ENCODE measurements at regions not wholly inside any gene's neighbourhood (a gene's known extent, or its start where the extent isn't known, plus 50 kb on each side); places are given as distances from the start of the nearest gene placed in this dataset.

DNA sequence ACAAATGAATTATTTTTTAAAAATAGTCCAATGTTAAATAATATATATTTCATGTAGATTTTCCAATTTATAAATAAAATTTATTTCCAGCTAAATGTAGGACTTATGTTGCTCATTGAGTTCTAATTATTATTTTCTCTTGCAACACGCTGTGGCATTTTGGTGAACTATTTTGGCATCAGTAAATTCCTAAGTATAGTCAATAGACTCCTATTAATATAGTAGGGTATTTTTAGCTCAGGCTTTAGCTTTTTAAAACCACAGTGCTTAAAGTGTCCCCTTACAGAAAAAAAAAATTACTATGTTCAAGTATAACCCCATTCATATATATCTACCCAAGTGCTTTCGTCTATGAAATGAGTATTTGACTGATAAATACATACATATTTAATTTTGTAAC, 919.2 kb upstream of the SOX9 start:
- no peaks in the 10 kb centered on the region for H3K27me3 ChIP-seq (ENCODE audit: control insufficient read depth, insufficient read depth, low read length)
- H3K23ac ChIP-seq (ENCODE audit: low read depth, low read length) = no peak overlapping the region
- H3K18ac ChIP-seq (ENCODE audit: low read depth, low read length) = no peak overlapping the region
- no peak overlapping the region for H3K9ac ChIP-seq (ENCODE audit: low read depth, low read length)
- in situ Hi-C loops (cut with MboI; ENCODE audit: low sequenced_read_pairs) = no loop called here
- no peaks in the 10 kb centered on the region for H3K9me3 ChIP-seq (ENCODE audit: control insufficient read depth, insufficient read depth, low read length)
- H3K4me3 ChIP-seq (ENCODE audit: insufficient read depth, low read depth, low read length) = no peak overlapping the region
- H2BK120ac ChIP-seq (ENCODE audit: low read depth, low read length) = no peak overlapping the region
- no peak overlapping the region for H2AFZ ChIP-seq (replicated peaks; ENCODE audit: low read length, poor library complexity)
- intact Hi-C loops (cut with micrococcal nuclease) = no loop called here
- H3K79me1 ChIP-seq (ENCODE audit: low read depth in 1 of 2, low read length in 2 of 2) = no peaks in the 10 kb centered on the region
- H2AK9ac ChIP-seq (replicated peaks; ENCODE audit: low read depth, low read length, poor library complexity) = no peak overlapping the region
- no peak overlapping the region for H2BK5ac ChIP-seq (ENCODE audit: low read depth, low read length, poor library complexity, severe bottlenecking)
- POLR2A ChIA-PET (ENCODE audit: unreplicated experiment) = no interaction called here
- H3K36me3 ChIP-seq (ENCODE audit: control insufficient read depth, insufficient read depth, low read length) = no peaks in the 10 kb centered on the region
- H4K8ac ChIP-seq (ENCODE audit: low read depth in 2 of 2, low read length in 2 of 2) = no peak overlapping the region
- no peak overlapping the region for H4K5ac ChIP-seq (ENCODE audit: low read depth, low read length)
- H4K91ac ChIP-seq (ENCODE audit: insufficient read depth, low read depth, low read length) = no peak overlapping the region
- TF ChIP-seq RAD21 (IDR thresholded peaks at IDR 0.05; ENCODE audit: low read length) (no peak), NFE2L2 (IDR thresholded peaks at IDR 0.05; ENCODE audit: low read depth, low read length) (no peak), MAZ (IDR thresholded peaks at IDR 0.05; ENCODE audit: borderline replicate concordance, low read depth, low read length) (no peak), POLR2A (IDR thresholded peaks at IDR 0.05; ENCODE audit: low read depth, low read length) (no peak), MXI1 (IDR thresholded peaks at IDR 0.05; ENCODE audit: borderline replicate concordance, low read depth, low read length) (no peak), SMC3 (IDR thresholded peaks at IDR 0.05; ENCODE audit: low read depth, low read length) (no peak), CEBPB (IDR thresholded peaks at IDR 0.05; ENCODE audit: low read depth, low read length) (no peak), BHLHE40 (IDR thresholded peaks at IDR 0.05; ENCODE audit: low read depth, low read length) (no peak), MAFK (IDR thresholded peaks at IDR 0.05; ENCODE audit: low read depth, low read length) (no peak), CHD1 (IDR thresholded peaks at IDR 0.05; ENCODE audit: low read depth, low read length) (no peak), RFX5 (IDR thresholded peaks at IDR 0.05; ENCODE audit: low read depth, low read length) (no peak), FOS (IDR thresholded peaks at IDR 0.05; ENCODE audit: low read depth, low read length) (no peak), RCOR1 (IDR thresholded peaks at IDR 0.05; ENCODE audit: insufficient replicate concordance, low read length) (no peak)
- TF ChIP-seq, protein P1, sequence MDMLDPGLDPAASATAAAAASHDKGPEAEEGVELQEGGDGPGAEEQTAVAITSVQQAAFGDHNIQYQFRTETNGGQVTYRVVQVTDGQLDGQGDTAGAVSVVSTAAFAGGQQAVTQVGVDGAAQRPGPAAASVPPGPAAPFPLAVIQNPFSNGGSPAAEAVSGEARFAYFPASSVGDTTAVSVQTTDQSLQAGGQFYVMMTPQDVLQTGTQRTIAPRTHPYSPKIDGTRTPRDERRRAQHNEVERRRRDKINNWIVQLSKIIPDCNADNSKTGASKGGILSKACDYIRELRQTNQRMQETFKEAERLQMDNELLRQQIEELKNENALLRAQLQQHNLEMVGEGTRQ (IDR thresholded peaks at IDR 0.05; ENCODE audit: low read depth, low read length) = no peak
- TF ChIP-seq, protein P2, sequence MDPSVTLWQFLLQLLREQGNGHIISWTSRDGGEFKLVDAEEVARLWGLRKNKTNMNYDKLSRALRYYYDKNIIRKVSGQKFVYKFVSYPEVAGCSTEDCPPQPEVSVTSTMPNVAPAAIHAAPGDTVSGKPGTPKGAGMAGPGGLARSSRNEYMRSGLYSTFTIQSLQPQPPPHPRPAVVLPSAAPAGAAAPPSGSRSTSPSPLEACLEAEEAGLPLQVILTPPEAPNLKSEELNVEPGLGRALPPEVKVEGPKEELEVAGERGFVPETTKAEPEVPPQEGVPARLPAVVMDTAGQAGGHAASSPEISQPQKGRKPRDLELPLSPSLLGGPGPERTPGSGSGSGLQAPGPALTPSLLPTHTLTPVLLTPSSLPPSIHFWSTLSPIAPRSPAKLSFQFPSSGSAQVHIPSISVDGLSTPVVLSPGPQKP (IDR thresholded peaks at IDR 0.05; ENCODE audit: borderline replicate concordance, low read depth, low read length) = no peak
- TF ChIP-seq, protein P3, sequence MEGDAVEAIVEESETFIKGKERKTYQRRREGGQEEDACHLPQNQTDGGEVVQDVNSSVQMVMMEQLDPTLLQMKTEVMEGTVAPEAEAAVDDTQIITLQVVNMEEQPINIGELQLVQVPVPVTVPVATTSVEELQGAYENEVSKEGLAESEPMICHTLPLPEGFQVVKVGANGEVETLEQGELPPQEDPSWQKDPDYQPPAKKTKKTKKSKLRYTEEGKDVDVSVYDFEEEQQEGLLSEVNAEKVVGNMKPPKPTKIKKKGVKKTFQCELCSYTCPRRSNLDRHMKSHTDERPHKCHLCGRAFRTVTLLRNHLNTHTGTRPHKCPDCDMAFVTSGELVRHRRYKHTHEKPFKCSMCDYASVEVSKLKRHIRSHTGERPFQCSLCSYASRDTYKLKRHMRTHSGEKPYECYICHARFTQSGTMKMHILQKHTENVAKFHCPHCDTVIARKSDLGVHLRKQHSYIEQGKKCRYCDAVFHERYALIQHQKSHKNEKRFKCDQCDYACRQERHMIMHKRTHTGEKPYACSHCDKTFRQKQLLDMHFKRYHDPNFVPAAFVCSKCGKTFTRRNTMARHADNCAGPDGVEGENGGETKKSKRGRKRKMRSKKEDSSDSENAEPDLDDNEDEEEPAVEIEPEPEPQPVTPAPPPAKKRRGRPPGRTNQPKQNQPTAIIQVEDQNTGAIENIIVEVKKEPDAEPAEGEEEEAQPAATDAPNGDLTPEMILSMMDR (conservative IDR thresholded peaks at IDR 0.05; ENCODE audit: low read depth, low read length) = no peak
- H4K20me1 ChIP-seq (ENCODE audit: insufficient read depth, low read length) = no peaks in the 10 kb centered on the region
- H3K27ac ChIP-seq (ENCODE audit: insufficient read depth, low read length) = no peak overlapping the region
- H2BK15ac ChIP-seq (ENCODE audit: low read depth, low read length) = no peak overlapping the region
- no peak overlapping the region for H3K56ac ChIP-seq (ENCODE audit: extremely low read depth, insufficient read depth, low read length)
- BruUV-seq (replicated peaks) = no TSS peak
- H3K4ac ChIP-seq (ENCODE audit: low read depth, low read length) = no peak overlapping the region
- dilution Hi-C loops (cut with HindIII; ENCODE audit: low sequenced_read_pairs, unreplicated experiment) = no loop called here
- no peak overlapping the region for H2BK20ac ChIP-seq (ENCODE audit: low read depth, low read length)
- no peak for DNase-seq
- WGBS, 2 experiments (ENCODE audit: extremely low coverage in 2 of 2, insufficient read length in 1 of 2) = no CpG with 5 or more reads among the region's 2 CpGs
- H3K9me1 ChIP-seq (ENCODE audit: insufficient read depth, low read length) = no peaks in the 10 kb centered on the region
- no peak for ATAC-seq (ENCODE audit: low read depth)
- no peaks in the 10 kb centered on the region for H3K4me1 ChIP-seq (ENCODE audit: control insufficient read depth, insufficient read depth, low read length)
- H3K14ac ChIP-seq (replicated peaks; ENCODE audit: low read depth, low read length) = no peak overlapping the region
- H3K4me2 ChIP-seq (ENCODE audit: low read depth, low read length) = no peak overlapping the region
- no peak overlapping the region for H2AK5ac ChIP-seq (ENCODE audit: low read depth, low read length)
- CTCF ChIA-PET = interaction anchor here (0.6 kb wide), 1 partner anchor 59 kb away, joined by 3 read pairs; no protein-coding TSS in a partner anchor

All from IMR-90 (cell line).